Heart right ventricle (tissue), 16 donors: ENCODE measurements at regions not wholly inside any gene's neighbourhood (a gene's known extent, or its start where the extent isn't known, plus 50 kb on each side); places are given as distances from the start of the nearest gene placed in this dataset.
"Not testable (repeated sequence)": the region's sequence is repeated elsewhere in the genome, so short reads cannot be mapped to it uniquely, and the experiment has no call there.

Source experiments
- ATAC-seq, 8 donors: fragments of 200-7000 bp; cut with Tn5 transposase; one replicate each; pipeline ENCODE4 v1.9.1; 2020; ENCODE audit warnings: mild to moderate bottlenecking in 8 of 8, moderate library complexity in 8 of 8, moderate number of reproducible peaks in 1 of 8
- DNase-seq, 2 donors: peaks; one replicate each; pipeline ENCODE4 v3.0.0-alpha.2; 2020
- H3K27ac ChIP-seq, 10 donors: fragments of 200-600 bp; sonication (generic) in 2 of 10; one replicate each; pipeline versions ENCODE4 v1.5.0 to v1.8.0; 2020 to 2022; ENCODE audit warnings: mild to moderate bottlenecking in 3 of 10
- H3K27me3 ChIP-seq, 7 donors: fragments of 200-600 bp; one replicate each; pipeline ENCODE4 v1.8.0; 2021 to 2022; ENCODE audit warnings: mild to moderate bottlenecking in 2 of 7
- H3K36me3 ChIP-seq, 9 donors: fragments of 200-600 bp; sonication (generic) in 1 of 9; one replicate each; pipeline versions ENCODE4 v1.5.0 to v1.8.0; 2020 to 2022; ENCODE audit warnings: mild to moderate bottlenecking in 2 of 9
- H3K4me1 ChIP-seq, 9 donors: fragments of 200-600 bp; sonication (generic) in 1 of 9; one replicate each; pipeline versions ENCODE4 v1.5.0 to v1.8.0; 2020 to 2022; ENCODE audit warnings: mild to moderate bottlenecking in 4 of 9
- H3K4me3 ChIP-seq, 10 donors: fragments of 200-600 bp; sonication (generic) in 2 of 10; one replicate each; pipeline versions ENCODE4 v1.5.0 to v1.8.0; 2020 to 2022; ENCODE audit warnings: mild to moderate bottlenecking in 7 of 10, moderate library complexity in 2 of 10
- H3K9me3 ChIP-seq, 11 donors: fragments of 200-600 bp in 10 of 11; sonication (generic) in 2 of 11; one replicate each; pipeline versions ENCODE4 v1.5.0 to v1.8.0; 2013 to 2022; ENCODE audit warnings: mild to moderate bottlenecking in 2 of 11, control low read depth in 1 of 11, moderate library complexity in 1 of 11
- WGBS, 2 donors: extraction: QIAGEN DNeasy Blood & Tissue Kit; methylation state at CpG; one replicate each; pipeline ENCODE4 v1.1.7; 2013; ENCODE audit warnings: inconsistent platforms in 1 of 2; 5-methylcytosine and 5-hydroxymethylcytosine counted together
- intact Hi-C, 10 donors: fragments of 100-400 bp; cut with DNase I; formaldehyde crosslinking; loops; one replicate each; pipeline versions ENCODE4 v1.11.1 to v1.14.2; 2022
- TF ChIP-seq, protein P1 (sequence below), 9 donors: fragments of 200-600 bp; sonication (generic) in 2 of 9; IDR thresholded peaks; one replicate each; pipeline versions ENCODE4 v1.5.0 to v1.8.0; 2021 to 2022; ENCODE audit warnings: antibody characterized with exemption in 9 of 9, mild to moderate bottlenecking in 5 of 9, moderate library complexity in 1 of 9
- donor health status: Arrhythmogenic right ventricular cardiomyopathy.
- donor health status: ischemic (EF 13 %, LVEDD 7.1; RV severe dilation, severe dysfunction).
- donor health status: healthy with polysubstance abuse.
- donor health status: DM: no; HTN: yes; CAD: no.
- donor health status: DM: no; HTN: no; CAD: no.
- donor health status: ischemic (EF 25% LVEDD 6.9; RV normal size, moderate dysfunction).
- donor health status: ischemic (EF 25% LVEDD 5.7; RV mildly dilated, moderate dysfunction).
- donor health status: healthy.
- donor health status: DM: yes; HTN: yes; CAD: no.
- donor health status: Ischemic cardiomyopathy.
- donor health status: ischemic (EF 35%, LVEDD 5.7; RV mildly dilated, moderate dysfunction).
- donor health status: nonischemic (EF 11% LVEDD 7.7; RV severe dilation, severe dysfunction).
- donor health status: DM: yes; HTN: yes; CAD: no.
- donor health status: PGD.
- donor health status: ischemic (EF 29% LVEDD 5.4; RV normal size, mild dysfunction).
- donor health status: nonischemic (EF 23%, LVEDD 6.1; RV moderate dilation, normal function).

DNA sequence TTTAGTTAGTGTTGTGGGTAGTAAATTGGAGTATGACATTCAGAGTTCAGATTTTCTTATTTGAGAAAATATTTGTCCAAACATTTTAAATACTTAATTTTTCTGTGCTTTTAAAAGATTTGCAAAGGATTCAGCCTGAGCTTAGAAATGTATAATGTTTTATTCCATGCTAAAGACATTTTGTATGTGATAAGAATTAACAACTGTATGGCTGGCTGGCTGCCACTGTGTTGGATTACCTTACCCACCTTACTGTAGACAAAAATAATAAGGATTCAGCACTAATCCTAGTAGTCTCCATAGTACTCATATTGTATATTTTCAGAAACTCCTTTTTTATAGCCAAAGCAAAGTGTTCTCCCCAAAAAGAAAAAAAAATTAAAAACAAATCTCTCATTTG lies 74.8 kb downstream of the TANC2 start:
- intact Hi-C loops = loop anchor here in 1 of 10 donors (10.0 kb wide), 1 partner anchor 46 kb away; no protein-coding TSS in a partner anchor
- H3K36me3 ChIP-seq = no peaks in the 10 kb centered on the region
- no peaks in the 10 kb centered on the region for H3K27me3 ChIP-seq
- no peaks in the 10 kb centered on the region for H3K9me3 ChIP-seq
- no peak for DNase-seq
- no peak for ATAC-seq
- H3K4me3 ChIP-seq = no peak overlapping the region
- no peak overlapping the region for H3K27ac ChIP-seq
- TF ChIP-seq, protein P1, sequence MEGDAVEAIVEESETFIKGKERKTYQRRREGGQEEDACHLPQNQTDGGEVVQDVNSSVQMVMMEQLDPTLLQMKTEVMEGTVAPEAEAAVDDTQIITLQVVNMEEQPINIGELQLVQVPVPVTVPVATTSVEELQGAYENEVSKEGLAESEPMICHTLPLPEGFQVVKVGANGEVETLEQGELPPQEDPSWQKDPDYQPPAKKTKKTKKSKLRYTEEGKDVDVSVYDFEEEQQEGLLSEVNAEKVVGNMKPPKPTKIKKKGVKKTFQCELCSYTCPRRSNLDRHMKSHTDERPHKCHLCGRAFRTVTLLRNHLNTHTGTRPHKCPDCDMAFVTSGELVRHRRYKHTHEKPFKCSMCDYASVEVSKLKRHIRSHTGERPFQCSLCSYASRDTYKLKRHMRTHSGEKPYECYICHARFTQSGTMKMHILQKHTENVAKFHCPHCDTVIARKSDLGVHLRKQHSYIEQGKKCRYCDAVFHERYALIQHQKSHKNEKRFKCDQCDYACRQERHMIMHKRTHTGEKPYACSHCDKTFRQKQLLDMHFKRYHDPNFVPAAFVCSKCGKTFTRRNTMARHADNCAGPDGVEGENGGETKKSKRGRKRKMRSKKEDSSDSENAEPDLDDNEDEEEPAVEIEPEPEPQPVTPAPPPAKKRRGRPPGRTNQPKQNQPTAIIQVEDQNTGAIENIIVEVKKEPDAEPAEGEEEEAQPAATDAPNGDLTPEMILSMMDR (IDR thresholded peaks at IDR 0.05) = no peak
- peaks cover 0 to 19% (median 5%) of the 10 kb centered on the region in 9 donors for H3K4me1 ChIP-seq

DNA sequence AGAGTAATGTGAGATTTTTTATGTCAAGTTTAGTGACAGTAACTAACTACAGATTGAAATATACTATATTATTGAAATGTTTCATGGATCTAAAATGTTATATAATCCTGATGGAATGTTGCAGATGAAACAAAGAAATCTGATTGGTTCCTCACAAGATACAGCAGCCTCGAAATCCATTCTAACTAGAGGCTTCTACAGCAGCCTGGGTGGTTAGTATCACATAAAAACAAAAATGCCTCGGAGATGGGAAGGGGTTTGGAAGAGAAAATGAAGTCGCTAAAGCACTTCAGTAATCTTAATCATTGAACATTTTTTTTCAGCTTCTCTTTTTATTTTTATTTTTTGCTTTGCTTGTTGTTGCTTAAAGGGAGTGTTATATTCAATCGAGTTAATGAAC lies 75.2 kb downstream of the TANC2 start:
- Histone ChIP-seq H3K27me3 (no peaks in the 10 kb centered on the region), H3K9me3 (no peaks in the 10 kb centered on the region), H3K27ac (no peak overlapping the region), H3K4me3 (no peak overlapping the region), H3K36me3 (no peaks in the 10 kb centered on the region), H3K4me1 (peaks cover 0 to 19% (median 5%) of the 10 kb centered on the region in 9 donors)
- TF ChIP-seq, protein P1 (IDR thresholded peaks at IDR 0.05) = no peak
- intact Hi-C loops = loop anchor here in 1 of 10 donors (10.0 kb wide), 1 partner anchor 46 kb away; no protein-coding TSS in a partner anchor
- ATAC-seq (no peak), DNase-seq (no peak)
- 75 to 81% methylated on average over 4 of the region's 4 CpGs for WGBS, 2 donors

DNA sequence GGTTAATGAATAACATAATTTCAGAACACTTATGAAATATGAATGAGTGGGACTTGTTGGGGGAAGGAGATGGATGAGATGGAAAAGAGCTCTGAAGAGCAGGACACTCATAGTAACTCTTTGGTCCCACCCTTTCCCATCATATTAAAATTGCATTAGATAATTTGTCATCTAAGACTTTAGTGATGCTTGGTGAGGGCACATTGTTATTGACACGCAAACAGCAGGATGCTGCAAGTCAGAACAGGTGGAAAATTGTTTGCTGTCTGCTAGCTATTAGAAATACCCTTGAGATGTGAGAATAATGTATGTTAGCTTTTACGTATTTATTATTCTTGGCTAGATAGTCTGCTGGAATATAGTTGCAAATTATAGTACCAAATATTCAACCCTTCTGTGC lies 75.7 kb downstream of the TANC2 start:
- Histone ChIP-seq H3K27me3 (no peaks in the 10 kb centered on the region), H3K9me3 (no peaks in the 10 kb centered on the region), H3K36me3 (no peaks in the 10 kb centered on the region), H3K27ac (no peak overlapping the region), H3K4me1 (peaks cover 0 to 19% (median 5%) of the 10 kb centered on the region in 9 donors), H3K4me3 (no peak overlapping the region)
- 88 to 94% methylated on average over 2 of the region's 2 CpGs for WGBS, 2 donors
- DNase-seq (no peak), ATAC-seq (no peak)
- intact Hi-C loops = loop anchor here in 1 of 10 donors (10.0 kb wide), 1 partner anchor 47 kb away; no protein-coding TSS in a partner anchor
- TF ChIP-seq, protein P1 (IDR thresholded peaks at IDR 0.05) = no peak

DNA sequence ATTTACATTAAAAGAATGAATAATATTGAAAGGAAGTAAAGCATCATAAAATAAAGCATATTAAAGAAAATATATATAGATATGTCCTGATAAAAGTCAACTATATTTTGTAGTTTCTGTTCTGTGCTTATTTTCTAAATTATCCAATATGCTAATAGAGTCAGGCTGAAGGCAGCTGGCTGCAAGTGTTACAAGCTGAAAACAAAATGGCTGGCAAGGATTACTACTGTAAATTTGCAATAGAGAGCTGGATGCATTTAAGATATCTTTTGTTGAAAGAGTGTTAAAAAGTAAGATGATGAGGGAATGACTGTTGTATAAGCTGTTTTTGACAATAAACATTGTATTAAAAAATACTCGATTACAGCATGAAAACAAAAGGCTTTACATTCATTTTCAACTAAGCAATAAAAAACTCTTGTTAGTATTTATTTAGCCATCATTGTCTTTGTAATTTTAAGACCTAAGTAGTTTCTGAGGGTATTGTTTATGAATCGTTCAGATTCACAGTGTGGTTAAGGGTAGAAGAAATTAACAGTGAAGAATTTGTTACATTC lies 76.3 kb downstream of the TANC2 start:
- 54 to 65% methylated on average over 2 of the region's 2 CpGs for WGBS, 2 donors
- DNase-seq (no peak), ATAC-seq (no peak)
- Histone ChIP-seq H3K36me3 (no peaks in the 10 kb centered on the region), H3K27ac (no peak overlapping the region), H3K4me3 (no peak overlapping the region), H3K9me3 (no peaks in the 10 kb centered on the region), H3K4me1 (peaks cover 0 to 19% (median 5%) of the 10 kb centered on the region in 9 donors), H3K27me3 (no peaks in the 10 kb centered on the region)
- TF ChIP-seq, protein P1 (IDR thresholded peaks at IDR 0.05) = no peak
- intact Hi-C loops = loop anchor here in 1 of 10 donors (10.0 kb wide), 1 partner anchor 48 kb away; no protein-coding TSS in a partner anchor

DNA sequence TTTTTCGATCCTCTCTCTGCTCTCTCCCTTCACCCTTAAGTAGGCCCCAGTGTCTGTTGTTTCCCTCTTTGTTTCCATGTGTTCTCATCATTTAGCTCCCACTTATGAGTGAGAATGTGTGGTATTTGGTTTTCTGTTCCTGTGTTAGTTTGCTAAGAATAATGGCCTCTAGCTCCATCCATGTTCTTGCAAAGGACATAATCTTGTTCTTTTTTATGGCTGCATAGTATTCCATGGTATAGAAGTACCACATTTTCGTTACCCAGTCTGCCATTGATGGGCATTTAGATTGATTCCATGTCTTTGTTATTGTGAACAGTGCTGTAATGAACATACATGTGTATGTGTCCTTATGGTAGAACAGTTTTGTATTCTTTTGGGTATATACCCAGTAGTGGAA lies 91.5 kb downstream of the TANC2 start:
- H3K4me3 ChIP-seq, H3K27ac ChIP-seq, intact Hi-C loops, ATAC-seq, H3K27me3 ChIP-seq, H3K36me3 ChIP-seq, DNase-seq, H3K4me1 ChIP-seq: not testable (repeated sequence)
- WGBS, 2 donors = 96% methylated on average over 2 of the region's 2 CpGs
- H3K9me3 ChIP-seq = peaks cover 0 to 14% (median 0%) of the 10 kb centered on the region in 11 donors
